AG04449 (cell line): ENCODE measurements at regions not wholly inside any gene's neighbourhood (a gene's known extent, or its start where the extent isn't known, plus 50 kb on each side); places are given as distances from the start of the nearest gene placed in this dataset.

ENCODE experiments used
- CTCF ChIA-PET: fragments of 350-600 bp; formaldehyde crosslinking; extraction: SDS; loops from one replicate; lab custom pipeline; 2021; ENCODE audit warnings: antibody characterized with exemption; lab: Yijun Ruan, JAX
- POLR2A ChIA-PET: fragments of 400-600, 350-600 bp; formaldehyde crosslinking; extraction: SDS; loops from one replicate; lab custom pipeline; 2020; ENCODE audit warnings: antibody characterized with exemption, inconsistent platforms; lab: Yijun Ruan, JAX
- DNase-seq: peaks from one replicate; pipeline ENCODE4 v3.0.0-alpha.2; 2010; ENCODE audit warnings: low read depth, low spot score
- H3K4me3 ChIP-seq: 2 replicates; pipeline ENCODE4 v1.5.1; 2011; ENCODE audit warnings: low read depth, mild to moderate bottlenecking, control low read depth, low read length
- TF ChIP-seq, protein P1 (sequence below): IDR thresholded peaks from one replicate; pipeline ENCODE4 v1.5.1; 2011; ENCODE audit warnings: mild to moderate bottlenecking, moderate library complexity, low read length, control low read depth, inconsistent platforms; ENCODE audit not compliant: insufficient read depth; ENCODE audit errors: missing control alignments

- DNase-seq = no peak
- TF ChIP-seq, protein P1, sequence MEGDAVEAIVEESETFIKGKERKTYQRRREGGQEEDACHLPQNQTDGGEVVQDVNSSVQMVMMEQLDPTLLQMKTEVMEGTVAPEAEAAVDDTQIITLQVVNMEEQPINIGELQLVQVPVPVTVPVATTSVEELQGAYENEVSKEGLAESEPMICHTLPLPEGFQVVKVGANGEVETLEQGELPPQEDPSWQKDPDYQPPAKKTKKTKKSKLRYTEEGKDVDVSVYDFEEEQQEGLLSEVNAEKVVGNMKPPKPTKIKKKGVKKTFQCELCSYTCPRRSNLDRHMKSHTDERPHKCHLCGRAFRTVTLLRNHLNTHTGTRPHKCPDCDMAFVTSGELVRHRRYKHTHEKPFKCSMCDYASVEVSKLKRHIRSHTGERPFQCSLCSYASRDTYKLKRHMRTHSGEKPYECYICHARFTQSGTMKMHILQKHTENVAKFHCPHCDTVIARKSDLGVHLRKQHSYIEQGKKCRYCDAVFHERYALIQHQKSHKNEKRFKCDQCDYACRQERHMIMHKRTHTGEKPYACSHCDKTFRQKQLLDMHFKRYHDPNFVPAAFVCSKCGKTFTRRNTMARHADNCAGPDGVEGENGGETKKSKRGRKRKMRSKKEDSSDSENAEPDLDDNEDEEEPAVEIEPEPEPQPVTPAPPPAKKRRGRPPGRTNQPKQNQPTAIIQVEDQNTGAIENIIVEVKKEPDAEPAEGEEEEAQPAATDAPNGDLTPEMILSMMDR = no peak
- CTCF ChIA-PET = no interaction called here
- no peak overlapping the region for H3K4me3 ChIP-seq
- POLR2A ChIA-PET = no interaction called here
Measured at GRCh38 chr13:56198350-56198749, 942.4 kb upstream of the PRR20A start.

DNA sequence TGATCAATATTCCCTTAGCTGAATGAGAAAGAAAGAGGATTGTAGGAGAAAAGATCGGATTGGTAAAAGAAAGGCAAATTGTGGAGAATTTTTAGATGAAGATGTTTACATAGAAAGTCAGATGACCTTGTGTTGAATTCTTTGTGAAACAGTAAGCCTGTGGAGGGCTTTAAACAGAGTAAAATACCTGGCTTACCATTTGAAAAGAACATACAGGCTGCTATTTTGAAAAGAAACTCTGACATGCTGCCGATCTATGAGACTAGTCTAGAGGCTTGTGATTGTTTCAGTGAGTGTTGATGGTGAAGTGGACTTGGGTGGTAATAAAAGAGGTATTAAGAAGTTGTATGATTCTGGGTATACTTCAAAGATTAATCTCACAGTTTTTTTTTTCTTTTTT is 938.9 kb upstream of the PRR20A start:
- TF ChIP-seq, protein P1 = no peak
- POLR2A ChIA-PET = no interaction called here
- H3K4me3 ChIP-seq = no peak overlapping the region
- CTCF ChIA-PET = no interaction called here
- no peak for DNase-seq

GRCh38 chr13:56216221-56216620 is 924.5 kb upstream of the PRR20A start:
- TF ChIP-seq, protein P1 = no peak
- ChIA-PET POLR2A (no interaction called here), CTCF (no interaction called here)
- no peak for DNase-seq
- H3K4me3 ChIP-seq = no peak overlapping the region

DNA sequence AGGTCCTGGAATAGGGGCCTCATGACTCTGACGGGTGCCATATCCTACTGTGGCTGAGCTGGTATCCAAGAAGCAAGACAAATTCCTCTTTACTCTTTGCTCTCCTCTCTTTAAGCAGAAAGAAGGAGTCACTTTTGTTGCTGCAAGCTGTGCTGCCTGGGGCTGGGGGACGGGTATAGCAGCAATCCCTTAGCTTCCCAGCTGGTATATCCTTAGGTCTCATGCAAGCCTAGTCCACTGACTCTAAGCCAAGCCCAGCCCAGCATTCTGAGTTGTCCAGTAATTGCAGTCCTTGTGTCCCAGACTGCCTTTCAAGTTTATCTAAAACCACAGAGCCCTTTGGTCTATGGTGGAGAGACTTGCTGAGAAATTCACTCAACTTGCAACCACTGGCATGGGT is 893.0 kb upstream of the PRR20A start:
- CTCF ChIA-PET = no interaction called here

DNA sequence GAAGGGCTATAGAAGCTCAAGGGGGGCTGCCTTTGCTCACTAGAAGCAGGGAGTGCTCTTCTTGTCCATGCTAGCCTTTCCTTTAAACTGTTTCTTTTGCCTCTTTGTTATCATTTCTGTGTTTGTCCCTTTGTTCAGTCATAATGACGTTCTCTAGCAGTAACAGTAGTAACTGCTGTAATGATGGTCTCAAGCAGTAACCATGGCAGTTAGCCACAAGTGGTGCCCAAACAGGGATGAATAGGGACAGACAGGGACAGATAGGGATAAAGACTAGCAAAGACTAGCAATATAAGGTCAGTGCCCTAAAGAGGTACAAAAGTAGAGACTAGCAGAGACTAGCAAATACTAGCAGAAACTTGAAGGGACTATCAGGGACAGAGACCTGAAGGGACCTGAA is 869.0 kb upstream of the PRR20A start:
- POLR2A ChIA-PET = no interaction called here
- CTCF ChIA-PET = no interaction called here
- H3K4me3 ChIP-seq = no peak overlapping the region
- DNase-seq = no peak
- TF ChIP-seq, protein P1 = no peak

More for the DNA sequence above, 893.0 kb upstream of the PRR20A start:
- TF ChIP-seq, protein P1 = no peak
- DNase-seq = no peak
- POLR2A ChIA-PET = no interaction called here
- no peak overlapping the region for H3K4me3 ChIP-seq

DNA sequence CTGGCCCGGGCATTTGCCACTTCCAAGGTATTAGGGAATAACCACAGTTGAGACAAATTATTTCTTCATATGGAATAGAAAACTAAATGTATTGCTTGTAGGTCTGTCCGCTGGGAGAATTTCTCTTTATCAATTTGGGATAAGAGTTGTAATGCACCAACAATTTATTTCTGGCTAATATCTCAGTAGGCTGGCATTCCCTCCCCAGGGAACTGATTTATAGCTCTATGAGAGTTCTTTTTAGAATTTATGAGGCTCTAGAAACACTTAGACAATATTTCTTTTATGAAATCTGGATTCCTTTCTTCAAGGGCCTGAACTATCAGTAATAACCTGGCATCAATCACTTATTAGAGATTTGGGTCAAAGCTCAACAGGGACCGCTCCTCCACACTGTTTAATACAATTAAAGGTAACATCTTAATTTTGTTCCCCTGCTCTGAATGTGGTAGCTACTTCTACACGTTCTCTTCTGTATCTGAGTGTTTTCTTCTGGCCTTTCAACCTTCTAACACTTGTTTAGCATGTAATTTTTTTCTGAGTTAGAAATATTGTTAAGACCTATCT is 857.4 kb upstream of the PRR20A start:
- DNase-seq = no peak
- H3K4me3 ChIP-seq = no peak overlapping the region
- TF ChIP-seq, protein P1 = no peak
- CTCF ChIA-PET = no interaction called here
- POLR2A ChIA-PET = no interaction called here
